ENCODE measurements at regions not wholly inside any gene's neighbourhood (a gene's known extent, or its start where the extent isn't known, plus 50 kb on each side); places are given as distances from the start of the nearest gene placed in this dataset.

- Histone ChIP-seq H3K4me3 (replicated peaks in 1 of 3; ENCODE audit: insufficient read depth in 1 of 3, low read depth in 2 of 3, low read length in 3 of 3) (no peak overlapping the region), H3K79me2 (ENCODE audit: insufficient read depth, low read length) (no peaks in the 10 kb centered on the region), H4K20me1 (ENCODE audit: insufficient read depth, low read length) (no peaks in the 10 kb centered on the region), H3K4me2 (ENCODE audit: low read depth, low read length) (no peak overlapping the region), H2AFZ (ENCODE audit: low read length) (no peak overlapping the region), H3K9ac (ENCODE audit: insufficient read depth, low read depth, low read length) (no peak overlapping the region), H3K4me1 (ENCODE audit: insufficient read depth, low read length) (no peaks in the 10 kb centered on the region), H3K27ac (ENCODE audit: extremely low read length, insufficient read depth, low read length) (no peak overlapping the region), H3K27me3 (ENCODE audit: control insufficient read depth in 1 of 2, insufficient read depth in 2 of 2, low read length in 2 of 2) (peaks cover 10 to 52% of the 10 kb centered on the region in 2 experiments), H3K9me3 (ENCODE audit: low read length) (peaks cover 17% of the 10 kb centered on the region), H3K36me3 (replicated peaks in 1 of 2; ENCODE audit: control insufficient read depth in 1 of 2, insufficient read depth in 2 of 2, low read length in 2 of 2) (no peaks in the 10 kb centered on the region)
- BruUV-seq (replicated peaks), result no TSS peak
- WGBS (ENCODE audit: low lambda C conversion rate), result 19% methylated on average over 13 of the region's 13 CpGs
- POLR2A ChIA-PET, result no interaction called here
- ATAC-seq, result no peak
- TF ChIP-seq ZSCAN29 (CRISPR knock-in tag; conservative IDR thresholded peaks at IDR 0.05) (no peak), ZFP36L2 (CRISPR knock-in tag; IDR thresholded peaks at IDR 0.05) (no peak), SNRNP70 (IDR thresholded peaks at IDR 0.05; ENCODE audit: low read depth, low read length) (no peak), ATF6 (CRISPR knock-in tag; conservative IDR thresholded peaks at IDR 0.05) (no peak), CCAR2 (optimal IDR thresholded peaks at IDR 0.05; ENCODE audit: low read depth, low read length) (no peak), SPEN (CRISPR knock-in tag; IDR thresholded peaks at IDR 0.05; ENCODE audit: low read depth) (no peak), ARNT2 (CRISPR knock-in tag; IDR thresholded peaks at IDR 0.05; ENCODE audit: low read depth) (no peak), MBD4 (IDR thresholded peaks at IDR 0.05; ENCODE audit: borderline replicate concordance, low read length) (no peak), ZNF326 (CRISPR knock-in tag; IDR thresholded peaks at IDR 0.05; ENCODE audit: borderline replicate concordance) (no peak), XBP1 (CRISPR knock-in tag; IDR thresholded peaks at IDR 0.05) (no peak), CENPX (CRISPR knock-in tag; IDR thresholded peaks at IDR 0.05) (no peak), SKI (IDR thresholded peaks at IDR 0.05; ENCODE audit: partially characterized antibody) (no peak), ZGPAT (CRISPR knock-in tag; IDR thresholded peaks at IDR 0.05) (no peak), ZNF7 (CRISPR knock-in tag; IDR thresholded peaks at IDR 0.05) (no peak), FUBP1 (CRISPR knock-in tag; IDR thresholded peaks at IDR 0.05; ENCODE audit: borderline replicate concordance) (no peak), KDM4B (CRISPR knock-in tag; IDR thresholded peaks at IDR 0.05) (no peak), NFKB2 (CRISPR knock-in tag; IDR thresholded peaks at IDR 0.05; ENCODE audit: borderline replicate concordance) (no peak), ZNF879 (CRISPR knock-in tag; IDR thresholded peaks at IDR 0.05) (no peak), RNF219 (CRISPR knock-in tag; IDR thresholded peaks at IDR 0.05) (no peak), SRSF1 (optimal IDR thresholded peaks at IDR 0.05; ENCODE audit: low read depth, low read length) (no peak)
- CTCF ChIA-PET (ENCODE audit: low intra/inter-chr PET ratio, low total read pairs), result no interaction called here
- in situ Hi-C loops (cut with HindIII; ENCODE audit: extremely low pct_ligation_motif_present, low pct_unique_long_range_greater_than_20kb) (no loop called here), intact Hi-C loops (cut with micrococcal nuclease; ENCODE audit: unreplicated experiment) (no loop called here)
- DNase-seq (ENCODE audit: low spot score), result no peak
- no peak for FAIRE-seq
These were observed 76.8 kb downstream of the MRPL36 start for GRCh38 chr5:1722877-1723276.

Data from HepG2 (cell line).